ENCODE measurements at regions not wholly inside any gene's neighbourhood (a gene's known extent, or its start where the extent isn't known, plus 50 kb on each side); places are given as distances from the start of the nearest gene placed in this dataset.

DNA sequence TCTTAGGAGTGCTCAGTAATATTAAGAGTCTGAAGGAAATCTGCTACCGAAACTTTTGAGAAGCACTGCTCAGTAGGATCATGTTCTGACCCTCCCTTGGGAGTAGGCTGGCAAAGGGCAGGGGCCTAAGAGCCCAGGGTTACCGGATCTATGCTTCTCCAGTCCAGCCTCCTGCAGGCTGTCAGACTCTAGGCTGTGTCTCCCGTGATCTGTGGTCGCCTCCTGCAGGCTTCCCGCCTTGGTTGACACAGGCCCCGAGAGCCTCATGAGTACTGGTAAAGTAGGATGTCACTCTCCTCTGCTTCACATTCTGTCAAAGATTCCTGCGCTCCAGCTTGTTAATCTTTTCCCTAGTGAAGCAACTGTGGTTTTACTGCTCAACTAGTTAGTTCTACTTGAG, 647.8 kb upstream of the RAB6C start:
- intact Hi-C loops (cut with micrococcal nuclease; ENCODE audit: unreplicated experiment) = no loop called here
- Mint-ChIP-seq H3K4me1 (ENCODE audit: low read depth, unreplicated experiment) (no peaks in the 10 kb centered on the region), H3K9me3 (ENCODE audit: unreplicated experiment) (no peaks in the 10 kb centered on the region)

DNA sequence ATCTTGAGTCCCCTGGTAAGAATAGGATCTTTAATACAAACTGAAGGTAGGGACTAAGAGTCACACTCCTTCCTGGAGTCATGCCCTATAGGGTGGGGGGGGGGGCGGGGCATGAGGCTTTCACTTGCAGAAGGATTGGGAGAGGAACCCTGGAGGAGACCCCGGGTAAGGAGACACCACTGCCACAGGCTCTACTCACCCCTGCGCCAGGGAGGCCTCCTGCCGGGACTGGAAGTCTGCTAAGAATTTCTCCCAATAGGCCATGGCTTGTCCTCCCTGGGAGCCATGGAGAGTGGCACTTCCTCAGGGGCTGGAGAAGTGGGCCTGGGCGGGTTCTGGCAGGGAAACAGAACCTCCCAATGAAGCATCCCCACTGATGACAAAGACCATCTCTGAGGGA, 645.3 kb upstream of the RAB6C start:
- intact Hi-C loops (cut with micrococcal nuclease; ENCODE audit: unreplicated experiment) = no loop called here
- Mint-ChIP-seq H3K4me3 (ENCODE audit: unreplicated experiment) (no peak overlapping the region), H3K4me1 (ENCODE audit: low read depth, unreplicated experiment) (no peaks in the 10 kb centered on the region), H3K36me3 (ENCODE audit: insufficient read depth, unreplicated experiment) (no peaks in the 10 kb centered on the region), H3K27me3 (ENCODE audit: insufficient read depth, unreplicated experiment) (peaks cover 4% of the 10 kb centered on the region), H3K9me3 (ENCODE audit: unreplicated experiment) (no peaks in the 10 kb centered on the region), H3K27ac (ENCODE audit: unreplicated experiment) (no peak overlapping the region)
- no TSS peak for BruUV-seq (replicated peaks)
- POLR2A ChIA-PET = no interaction called here
- H3K9me3 ChIP-seq = no peaks in the 10 kb centered on the region
- H3K36me3 ChIP-seq (ENCODE audit: control insufficient read depth, insufficient read depth, low read length) = no peaks in the 10 kb centered on the region
- no peaks in the 10 kb centered on the region for H3K27me3 ChIP-seq (replicated peaks; ENCODE audit: control insufficient read depth, insufficient read depth, low read length)
- no peaks in the 10 kb centered on the region for H3K4me1 ChIP-seq
- TF ChIP-seq, protein P1, sequence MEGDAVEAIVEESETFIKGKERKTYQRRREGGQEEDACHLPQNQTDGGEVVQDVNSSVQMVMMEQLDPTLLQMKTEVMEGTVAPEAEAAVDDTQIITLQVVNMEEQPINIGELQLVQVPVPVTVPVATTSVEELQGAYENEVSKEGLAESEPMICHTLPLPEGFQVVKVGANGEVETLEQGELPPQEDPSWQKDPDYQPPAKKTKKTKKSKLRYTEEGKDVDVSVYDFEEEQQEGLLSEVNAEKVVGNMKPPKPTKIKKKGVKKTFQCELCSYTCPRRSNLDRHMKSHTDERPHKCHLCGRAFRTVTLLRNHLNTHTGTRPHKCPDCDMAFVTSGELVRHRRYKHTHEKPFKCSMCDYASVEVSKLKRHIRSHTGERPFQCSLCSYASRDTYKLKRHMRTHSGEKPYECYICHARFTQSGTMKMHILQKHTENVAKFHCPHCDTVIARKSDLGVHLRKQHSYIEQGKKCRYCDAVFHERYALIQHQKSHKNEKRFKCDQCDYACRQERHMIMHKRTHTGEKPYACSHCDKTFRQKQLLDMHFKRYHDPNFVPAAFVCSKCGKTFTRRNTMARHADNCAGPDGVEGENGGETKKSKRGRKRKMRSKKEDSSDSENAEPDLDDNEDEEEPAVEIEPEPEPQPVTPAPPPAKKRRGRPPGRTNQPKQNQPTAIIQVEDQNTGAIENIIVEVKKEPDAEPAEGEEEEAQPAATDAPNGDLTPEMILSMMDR (IDR thresholded peaks at IDR 0.05; ENCODE audit: insufficient read depth in 1 of 2, low read depth in 1 of 2, low read length in 1 of 2, severe bottlenecking in 1 of 2, unreplicated experiment in 1 of 2) = no peak
- no peak overlapping the region for H3K4me3 ChIP-seq (ENCODE audit: low read depth, low read length)
- no peak for DNase-seq
- CTCF ChIA-PET = no interaction called here

More for the DNA sequence above, 647.8 kb upstream of the RAB6C start:
- Mint-ChIP-seq H3K36me3 (ENCODE audit: insufficient read depth, unreplicated experiment) (no peaks in the 10 kb centered on the region), H3K27me3 (ENCODE audit: insufficient read depth, unreplicated experiment) (peaks cover 10% of the 10 kb centered on the region), H3K27ac (ENCODE audit: unreplicated experiment) (no peak overlapping the region), H3K4me3 (ENCODE audit: unreplicated experiment) (no peak overlapping the region)
- Histone ChIP-seq H3K27me3 (replicated peaks; ENCODE audit: control insufficient read depth, insufficient read depth, low read length) (no peaks in the 10 kb centered on the region), H3K9me3 (no peaks in the 10 kb centered on the region), H3K4me3 (ENCODE audit: low read depth, low read length) (no peak overlapping the region), H3K4me1 (no peaks in the 10 kb centered on the region), H3K36me3 (ENCODE audit: control insufficient read depth, insufficient read depth, low read length) (no peaks in the 10 kb centered on the region)
- TF ChIP-seq, protein P1 (IDR thresholded peaks at IDR 0.05; ENCODE audit: insufficient read depth in 1 of 2, low read depth in 1 of 2, low read length in 1 of 2, severe bottlenecking in 1 of 2, unreplicated experiment in 1 of 2) = no peak
- ChIA-PET CTCF (no interaction called here), POLR2A (no interaction called here)
- BruUV-seq (replicated peaks) = no TSS peak
- DNase-seq = no peak

DNA sequence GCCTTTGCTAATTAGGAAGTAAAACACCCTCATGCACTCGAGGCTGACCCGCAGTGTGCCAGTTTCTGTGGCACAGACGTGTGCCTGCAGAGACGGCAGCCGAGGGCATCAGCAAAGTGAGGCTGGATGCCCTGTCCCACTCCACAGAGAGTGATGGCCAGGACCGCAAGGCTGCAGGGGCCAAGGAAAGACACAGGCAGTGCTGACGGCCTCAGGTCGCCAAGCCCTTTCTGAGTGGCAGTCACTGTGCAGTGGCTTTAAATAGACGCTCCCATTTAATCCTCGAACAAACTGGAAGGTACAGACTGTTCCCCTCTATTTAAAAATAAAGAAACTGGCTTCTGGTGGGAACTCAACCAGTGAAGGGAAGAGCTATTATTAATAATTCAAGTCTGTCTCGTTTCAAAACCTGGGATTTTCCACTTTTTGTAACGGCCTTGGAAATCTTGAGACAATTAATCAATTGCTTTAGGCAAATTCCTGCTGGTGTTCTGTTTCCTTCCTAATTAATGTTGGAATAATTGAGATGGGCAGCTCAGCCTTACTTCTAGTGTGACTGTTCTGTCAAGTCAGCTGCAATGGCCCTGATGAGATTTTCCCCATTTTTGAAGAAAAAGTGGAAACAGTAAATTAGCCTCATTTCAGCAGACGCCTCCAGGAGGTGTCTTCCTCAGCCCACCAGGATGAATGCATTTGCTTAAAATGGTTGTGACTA, 644.6 kb upstream of the RAB6C start:
- Mint-ChIP-seq H3K4me3 (ENCODE audit: unreplicated experiment) (no peak overlapping the region), H3K4me1 (ENCODE audit: low read depth, unreplicated experiment) (no peaks in the 10 kb centered on the region), H3K9me3 (ENCODE audit: unreplicated experiment) (peaks cover 2% of the 10 kb centered on the region), H3K36me3 (ENCODE audit: insufficient read depth, unreplicated experiment) (no peaks in the 10 kb centered on the region), H3K27ac (ENCODE audit: unreplicated experiment) (no peak overlapping the region), H3K27me3 (ENCODE audit: insufficient read depth, unreplicated experiment) (peaks cover 4% of the 10 kb centered on the region)
- Histone ChIP-seq H3K4me1 (no peaks in the 10 kb centered on the region), H3K4me3 (ENCODE audit: low read depth, low read length) (no peak overlapping the region), H3K36me3 (ENCODE audit: control insufficient read depth, insufficient read depth, low read length) (no peaks in the 10 kb centered on the region), H3K9me3 (no peaks in the 10 kb centered on the region), H3K27me3 (replicated peaks; ENCODE audit: control insufficient read depth, insufficient read depth, low read length) (no peaks in the 10 kb centered on the region)
- BruUV-seq (replicated peaks) = no TSS peak
- ChIA-PET POLR2A (no interaction called here), CTCF (no interaction called here)
- intact Hi-C loops (cut with micrococcal nuclease; ENCODE audit: unreplicated experiment) = no loop called here
- TF ChIP-seq, protein P1 (IDR thresholded peaks at IDR 0.05; ENCODE audit: insufficient read depth in 1 of 2, low read depth in 1 of 2, low read length in 1 of 2, severe bottlenecking in 1 of 2, unreplicated experiment in 1 of 2) = no peak
- DNase-seq = no peak

All from Caco-2 (cell line).